ENCODE measurements at regions not wholly inside any gene's neighbourhood (a gene's known extent, or its start where the extent isn't known, plus 50 kb on each side); places are given as distances from the start of the nearest gene placed in this dataset.

DNA sequence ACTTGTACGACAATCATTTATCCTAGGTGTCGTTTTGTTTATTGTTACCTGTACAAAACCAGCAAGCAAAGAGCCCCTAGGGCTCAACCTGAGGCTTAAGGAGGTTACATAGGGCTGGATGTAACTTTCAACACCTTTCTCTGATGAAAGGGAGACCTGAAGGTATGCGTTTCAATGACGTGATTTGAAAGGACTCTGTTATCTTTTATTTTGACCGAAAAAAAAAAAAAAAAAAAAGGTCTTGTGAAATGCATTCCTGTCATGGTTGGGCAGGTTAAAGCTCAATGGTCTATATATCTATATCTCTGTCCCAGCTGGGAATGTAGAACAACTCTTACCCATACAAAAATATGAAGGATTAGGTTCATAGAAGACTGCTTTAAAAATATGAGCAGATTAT is 78.7 kb upstream of the SASH1 start:
- ChIA-PET POLR2A (ENCODE audit: partially characterized antibody) (no interaction called here), CTCF (ENCODE audit: partially characterized antibody) (interaction anchor here (0.6 to 1.4 kb wide), 6 partner anchors 10 to 84 kb away, joined by 3 read pairs; no protein-coding TSS in a partner anchor)
- Histone ChIP-seq H3K4me3 (ENCODE audit: extremely low read depth in 1 of 4, insufficient read depth in 2 of 4, low read depth in 3 of 4, low read length in 4 of 4) (no peak overlapping the region), H3K79me1 (ENCODE audit: low read depth, low read length) (no peaks in the 10 kb centered on the region), H3K27ac (ENCODE audit: low read depth, low read length) (no peak overlapping the region), H2BK15ac (ENCODE audit: low read length) (no peak overlapping the region), H4K8ac (ENCODE audit: extremely low read depth, insufficient read depth, low read length) (no peak overlapping the region), H3K79me2 (ENCODE audit: control insufficient read depth in 1 of 2, insufficient read depth in 2 of 2, low read length in 2 of 2) (no peaks in the 10 kb centered on the region), H3K9ac (replicated peaks in 1 of 4; ENCODE audit: extremely low read depth in 1 of 4, low read depth in 3 of 4, low read length in 3 of 4) (no peak overlapping the region), H3K56ac (replicated peaks; ENCODE audit: insufficient read length, low read depth, low read length) (no peak overlapping the region), H3K4ac (replicated peaks; ENCODE audit: insufficient read length, low read depth, low read length) (no peak overlapping the region), H4K91ac (replicated peaks; ENCODE audit: insufficient read length, low read length) (no peak overlapping the region), H3K9me3 (ENCODE audit: insufficient read depth in 2 of 2, low read depth in 1 of 2, low read length in 1 of 2) (no peaks in the 10 kb centered on the region), H3K23ac (ENCODE audit: insufficient read length) (no peak overlapping the region), H2BK120ac (replicated peaks; ENCODE audit: low read depth, low read length) (no peak overlapping the region), H2BK5ac (ENCODE audit: low read depth, low read length) (no peak overlapping the region), H3K14ac (ENCODE audit: insufficient read length) (no peak overlapping the region), H3K4me1 (replicated peaks in 1 of 4; ENCODE audit: control insufficient read depth in 3 of 4, insufficient read depth in 4 of 4, low read length in 3 of 4) (peaks cover 3 to 14% (median 6%) of the 10 kb centered on the region in 4 experiments; a peak in 5 of 7 replicates), H2BK12ac (ENCODE audit: low read depth, low read length) (no peak overlapping the region), H3K23me2 (ENCODE audit: low read depth, low read length) (no peaks in the 10 kb centered on the region), H3K4me2 (ENCODE audit: insufficient read depth in 1 of 2, low read depth in 2 of 2, low read length in 2 of 2) (no peak overlapping the region), H3K18ac (ENCODE audit: extremely low read depth, low read length) (no peak overlapping the region), H3K27me3 (replicated peaks in 1 of 4; ENCODE audit: control insufficient read depth in 3 of 4, extremely low read depth in 1 of 4, insufficient read depth in 3 of 4, low read length in 3 of 4) (no peaks in the 10 kb centered on the region), H3K36me3 (ENCODE audit: control insufficient read depth in 2 of 4, insufficient read depth in 4 of 4, low read length in 3 of 4) (no peaks in the 10 kb centered on the region), H2BK20ac (ENCODE audit: low read length) (no peak overlapping the region), H4K20me1 (replicated peaks in 1 of 2; ENCODE audit: control insufficient read depth in 1 of 2, insufficient read depth in 2 of 2, low read length in 2 of 2) (no peaks in the 10 kb centered on the region), H2AK5ac (ENCODE audit: low read depth, low read length) (no peak overlapping the region), H4K5ac (ENCODE audit: insufficient read length, low read depth, low read length) (no peak overlapping the region), H2AFZ (ENCODE audit: low read length) (no peak overlapping the region)
- TF ChIP-seq KDM4A (IDR thresholded peaks at IDR 0.05; ENCODE audit: low read depth, low read length, severe bottlenecking) (no peak), RAD21 (IDR thresholded peaks at IDR 0.05 in 1 of 2, conservative IDR thresholded peaks at IDR 0.05 in 1 of 2; ENCODE audit: low read depth in 2 of 2, low read length in 2 of 2) (no peak), SRF (IDR thresholded peaks at IDR 0.05; ENCODE audit: low read depth, low read length) (no peak), HDAC2 (IDR thresholded peaks at IDR 0.05; ENCODE audit: borderline replicate concordance in 1 of 2, low read depth in 2 of 2, low read length in 2 of 2) (no peak), SAP30 (IDR thresholded peaks at IDR 0.05; ENCODE audit: insufficient read depth, insufficient replicate concordance, low read length) (no peak), RBBP5 (IDR thresholded peaks at IDR 0.05; ENCODE audit: borderline replicate concordance, low read depth, low read length) (no peak), TAF1 (IDR thresholded peaks at IDR 0.05; ENCODE audit: low read depth, low read length) (no peak), SIX5 (IDR thresholded peaks at IDR 0.05; ENCODE audit: low read depth, low read length) (no peak), SP2 (IDR thresholded peaks at IDR 0.05; ENCODE audit: low read length) (no peak), GTF2F1 (IDR thresholded peaks at IDR 0.05; ENCODE audit: borderline replicate concordance, low read depth, low read length) (no peak)
- TF ChIP-seq, protein P1, sequence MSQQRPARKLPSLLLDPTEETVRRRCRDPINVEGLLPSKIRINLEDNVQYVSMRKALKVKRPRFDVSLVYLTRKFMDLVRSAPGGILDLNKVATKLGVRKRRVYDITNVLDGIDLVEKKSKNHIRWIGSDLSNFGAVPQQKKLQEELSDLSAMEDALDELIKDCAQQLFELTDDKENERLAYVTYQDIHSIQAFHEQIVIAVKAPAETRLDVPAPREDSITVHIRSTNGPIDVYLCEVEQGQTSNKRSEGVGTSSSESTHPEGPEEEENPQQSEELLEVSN (IDR thresholded peaks at IDR 0.05), result no peak
- FAIRE-seq (no peak), DNase-seq (ENCODE audit: low read depth in 1 of 2, low spot score in 2 of 2) (no peak)
- 96% methylated on average over 4 of the region's 5 CpGs; no CpG with 5 or more reads in 1 of the 2 experiments for WGBS, 2 experiments (ENCODE audit: extremely low coverage in 1 of 2, insufficient coverage in 1 of 2, insufficient read length in 1 of 2, insufficient replicate concordance in 2 of 2, low coverage in 1 of 2, low lambda C conversion rate in 2 of 2, missing lambda C conversion rate in 1 of 2)

All from H1 (cell line).